ENCODE measurements at regions not wholly inside any gene's neighbourhood (a gene's known extent, or its start where the extent isn't known, plus 50 kb on each side); places are given as distances from the start of the nearest gene placed in this dataset.
"Not testable (repeated sequence)": the region's sequence is repeated elsewhere in the genome, so short reads cannot be mapped to it uniquely, and the experiment has no call there.

DNA sequence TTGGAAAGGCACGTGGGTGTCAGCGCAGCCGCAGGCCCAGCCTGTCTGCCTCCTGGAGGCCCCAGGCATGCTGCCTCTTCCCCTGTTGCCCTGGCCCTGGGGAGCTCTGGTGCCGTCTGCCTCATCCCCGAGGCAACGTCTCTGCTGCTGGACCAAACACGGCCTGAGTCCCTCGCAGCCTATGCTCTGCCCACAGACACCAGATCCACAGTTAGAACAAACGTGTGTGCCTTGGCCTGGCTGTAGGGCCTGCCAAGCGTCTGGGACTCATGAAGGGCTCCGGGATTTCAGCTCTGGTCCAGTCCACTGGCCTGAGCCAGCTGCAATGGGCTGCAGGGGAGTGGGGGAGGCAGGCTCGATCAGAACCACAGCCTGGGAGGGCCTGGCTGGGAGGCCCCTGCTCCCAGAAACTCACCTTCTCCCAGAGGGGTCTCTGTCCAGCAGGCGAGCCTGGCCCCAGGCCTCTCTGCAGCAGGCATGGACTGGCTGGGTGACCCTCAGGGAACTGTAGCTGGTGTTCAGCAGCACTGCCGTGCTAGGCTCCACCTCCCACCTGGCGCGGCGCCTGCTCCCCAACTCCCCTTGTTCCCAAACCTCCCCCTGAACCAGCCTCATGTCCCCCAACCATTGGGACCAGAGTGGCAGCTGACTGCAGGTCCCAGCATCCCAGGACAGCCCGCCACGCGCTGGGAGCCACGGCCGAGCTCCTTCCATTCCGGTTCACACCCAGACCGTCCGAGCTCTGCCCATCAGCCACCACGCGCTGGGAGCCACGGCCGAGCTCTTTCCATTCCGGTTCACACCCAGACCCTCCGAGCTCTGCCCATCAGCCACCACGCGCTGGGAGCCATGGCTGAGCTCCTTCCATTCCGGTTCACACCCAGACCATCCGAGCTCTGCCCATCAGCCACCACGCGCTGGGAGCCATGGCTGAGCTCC is 197.0 kb downstream of the DLL1 start:
- no peak for DNase-seq

DNA sequence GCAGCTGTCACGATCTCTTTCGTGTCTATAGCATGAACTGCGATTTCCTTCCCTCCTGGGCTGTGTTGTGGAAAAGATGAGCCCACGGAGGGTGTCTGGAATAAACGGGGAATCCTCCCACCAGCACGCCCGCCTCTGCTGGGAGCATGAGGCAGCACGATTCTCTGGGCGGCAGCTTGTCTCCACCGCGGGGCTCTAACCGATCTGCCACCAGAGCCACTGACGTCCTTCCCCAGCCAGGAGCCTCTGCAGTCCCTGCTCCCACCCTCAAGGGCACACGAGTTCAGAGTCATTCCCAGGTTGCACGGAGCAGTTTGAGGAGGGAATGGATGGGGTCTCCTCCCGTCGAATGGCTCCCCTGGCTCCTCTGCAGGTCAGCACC is 197.6 kb downstream of the DLL1 start:
- DNase-seq, result no peak

DNA sequence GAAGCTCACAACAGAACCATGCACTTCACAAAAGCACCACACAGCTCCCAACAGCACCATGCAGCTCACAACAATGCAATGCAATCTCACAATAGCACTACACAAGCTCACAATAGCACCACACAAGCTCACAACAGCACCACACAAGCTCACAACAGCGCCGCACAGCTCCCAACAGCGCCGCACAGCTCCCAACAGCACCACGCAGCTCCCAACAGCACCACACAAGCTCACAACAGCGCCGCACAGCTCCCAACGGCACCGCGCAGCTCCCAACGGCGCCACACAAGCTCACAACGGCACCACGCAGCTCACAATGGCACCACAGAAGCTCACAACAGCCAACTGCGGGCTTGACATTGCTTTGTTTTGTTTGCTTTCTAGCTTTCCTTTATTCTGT is 198.1 kb downstream of the DLL1 start:
- no peak for DNase-seq

DNA sequence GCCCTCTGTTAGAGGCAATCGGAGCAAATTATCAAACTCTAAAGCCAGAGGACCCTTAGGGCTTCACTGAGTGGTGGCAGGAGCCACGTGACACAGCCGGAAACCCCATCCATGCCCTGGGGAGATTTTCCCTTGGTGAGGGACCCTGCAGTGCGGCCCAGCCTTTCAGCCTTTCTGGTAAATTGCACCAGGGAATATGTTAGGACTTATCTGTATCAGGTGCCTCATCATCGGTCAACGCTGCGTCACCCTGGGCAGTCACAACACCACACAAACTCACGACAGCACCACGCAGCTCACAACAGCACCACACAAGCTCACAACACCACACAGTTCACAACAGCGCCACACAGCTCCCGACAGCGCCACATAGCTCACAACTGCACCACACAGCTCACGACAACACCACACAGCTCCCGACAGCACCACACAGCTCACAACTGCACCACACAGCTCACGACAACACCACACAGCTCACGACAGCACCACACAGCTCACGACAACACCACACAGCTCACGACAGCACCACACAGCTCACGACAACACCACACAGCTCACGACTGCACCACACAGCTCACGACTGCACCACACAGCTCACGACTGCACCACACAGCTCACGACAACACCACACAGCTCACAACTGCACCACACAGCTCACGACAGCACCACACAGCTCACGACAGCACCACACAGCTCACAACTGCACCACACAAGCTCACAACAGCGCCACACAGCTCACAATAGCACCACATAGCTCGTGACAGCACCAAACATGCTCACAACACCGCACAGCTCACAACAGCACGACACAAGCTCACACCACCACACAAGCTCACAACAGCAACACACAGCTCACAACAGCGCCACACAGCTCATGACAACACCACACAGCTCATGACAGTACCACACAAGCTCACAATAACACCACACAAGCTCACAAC is 199.0 kb downstream of the DLL1 start:
- no peak for DNase-seq

DNA sequence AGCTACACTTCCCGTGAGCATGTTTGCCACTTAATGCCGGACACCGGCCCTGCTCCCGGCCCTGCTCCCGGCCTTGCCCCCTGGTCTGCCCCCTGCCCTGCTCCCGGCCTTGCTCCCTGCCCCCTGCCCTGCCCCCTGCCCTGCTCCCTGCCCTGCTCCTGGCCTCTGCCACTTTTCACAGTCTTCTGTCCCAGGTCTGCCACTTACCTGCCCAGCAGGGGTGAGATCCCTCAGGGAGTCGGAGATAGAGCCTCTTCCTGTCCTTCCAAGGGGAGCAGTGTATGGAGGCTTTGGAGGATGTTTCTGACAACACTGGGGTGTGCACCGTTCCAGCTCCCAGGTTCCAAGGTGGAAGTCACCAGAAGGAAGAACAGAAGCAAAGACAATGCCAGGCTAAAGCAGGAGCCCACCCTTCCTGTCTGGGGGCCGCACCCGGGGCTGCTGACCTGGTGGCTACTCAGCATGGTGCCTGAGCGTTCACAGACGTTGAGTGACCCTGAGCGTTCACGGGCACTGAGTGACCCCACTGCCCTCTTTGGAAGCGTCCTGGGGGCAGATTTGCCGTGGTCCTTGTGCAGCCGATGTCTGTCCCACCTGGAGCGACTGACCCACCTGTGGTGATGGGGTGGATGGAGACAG is 199.8 kb downstream of the DLL1 start:
- no peak for DNase-seq

DNA sequence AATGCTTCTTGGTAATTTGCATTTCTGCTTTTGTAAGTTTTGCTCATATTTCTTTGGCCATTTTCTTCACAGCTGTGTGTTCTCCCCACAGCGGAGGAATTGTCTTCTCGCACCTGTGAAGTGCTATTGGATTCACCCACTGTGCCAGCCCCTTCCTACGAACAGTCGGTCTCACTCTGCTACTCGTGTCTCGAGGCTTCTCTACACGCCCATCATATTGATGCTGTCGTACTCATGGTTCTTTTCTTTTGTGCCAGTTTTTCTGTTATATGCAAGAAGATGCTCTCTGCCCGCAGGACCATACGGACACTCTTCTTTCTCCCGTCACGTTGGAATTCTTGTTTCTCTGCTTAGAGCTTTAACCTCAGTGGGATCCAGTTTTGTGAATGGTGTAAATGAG is 200.3 kb downstream of the DLL1 start:
- DNase-seq, result no peak

DNA sequence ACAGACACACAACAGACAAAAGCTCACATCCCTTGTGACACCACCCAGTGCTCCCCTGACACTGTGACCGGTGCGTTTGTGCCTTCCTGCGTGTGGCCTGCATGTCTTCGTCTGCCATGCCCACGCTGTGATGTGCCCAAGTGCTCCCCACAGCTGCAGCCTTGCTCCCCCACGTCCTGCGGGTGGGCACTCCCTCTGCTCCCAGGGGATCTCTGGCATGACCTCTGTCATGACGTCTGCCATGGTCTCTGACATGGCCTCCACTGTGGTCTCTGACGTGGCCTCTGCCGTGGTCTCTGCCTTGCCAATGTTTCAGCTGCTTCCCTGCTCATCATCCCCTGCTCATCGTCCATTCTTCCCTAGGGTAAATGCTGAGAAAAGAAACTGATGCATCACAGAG is 200.9 kb downstream of the DLL1 start:
- DNase-seq, result no peak

DNA sequence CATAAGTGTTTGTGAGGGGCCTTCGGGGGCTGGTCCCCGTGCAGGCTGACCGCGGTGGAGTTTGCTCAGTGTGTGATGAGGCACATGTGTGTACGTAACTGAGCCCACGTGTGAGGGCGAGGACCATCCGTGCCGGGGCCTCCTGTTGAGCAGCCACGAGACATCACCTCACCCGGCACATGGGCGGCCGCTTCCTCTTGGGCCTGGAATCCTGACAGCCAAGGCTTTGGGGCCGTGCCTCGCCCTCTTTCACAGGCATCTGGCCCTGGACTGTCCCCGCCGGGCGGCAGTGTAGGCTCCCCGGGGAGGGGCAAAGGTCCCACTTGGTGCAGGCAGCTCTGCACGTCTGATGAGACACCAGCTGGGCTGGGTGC is 202.3 kb downstream of the DLL1 start:
- no peak for DNase-seq

DNA sequence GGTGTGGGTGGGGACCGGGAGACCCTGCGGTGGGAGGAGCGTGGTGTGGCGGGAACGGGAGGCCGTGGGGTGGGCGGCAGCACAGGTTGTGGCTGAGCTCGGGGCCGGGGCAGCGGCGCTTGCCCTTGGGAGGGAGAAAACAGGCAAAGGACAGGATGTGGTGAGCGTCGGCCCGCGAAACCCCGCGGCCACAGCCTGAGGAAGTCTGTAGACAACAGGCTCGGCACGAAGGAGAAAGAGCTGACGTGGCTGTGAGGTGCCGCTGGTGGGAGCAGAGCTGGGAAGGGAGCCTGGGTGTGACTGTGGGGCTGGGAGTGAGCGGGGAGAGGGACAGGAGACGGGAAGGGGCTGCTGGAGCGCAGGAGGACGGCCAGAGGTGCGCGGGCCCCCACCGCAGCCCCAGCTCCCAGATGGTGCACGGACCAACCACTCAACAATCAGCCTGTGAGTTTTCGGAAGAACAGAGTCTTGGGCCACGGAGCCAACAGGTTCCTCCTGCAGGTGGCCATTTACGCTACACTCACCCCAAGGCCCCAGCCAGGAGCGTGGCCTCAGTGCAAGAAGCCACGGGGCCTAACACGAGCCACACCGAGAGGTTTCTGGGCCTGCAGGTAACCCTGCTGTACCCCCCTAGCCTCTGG is 202.8 kb downstream of the DLL1 start:
- DNase-seq, result peak; percentile 24

DNA sequence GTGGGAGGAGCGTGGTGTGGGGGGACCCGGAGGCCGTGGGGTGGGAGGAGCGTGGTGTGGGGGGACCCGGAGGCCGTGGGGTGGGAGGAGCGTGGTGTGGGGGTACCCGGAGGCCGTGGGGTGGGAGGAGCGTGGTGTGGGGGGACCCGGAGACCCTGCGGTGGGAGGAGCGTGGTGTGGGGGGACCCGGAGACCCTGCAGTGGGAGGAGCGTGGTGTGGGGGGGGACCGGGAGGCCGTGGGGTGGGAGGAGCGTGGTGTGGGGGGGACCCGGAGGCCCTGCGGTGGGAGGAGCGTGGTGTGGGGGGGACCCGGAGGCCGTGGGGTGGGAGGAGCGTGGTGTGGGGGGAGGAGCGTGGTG is 203.5 kb downstream of the DLL1 start:
- not testable (repeated sequence) for DNase-seq

DNA sequence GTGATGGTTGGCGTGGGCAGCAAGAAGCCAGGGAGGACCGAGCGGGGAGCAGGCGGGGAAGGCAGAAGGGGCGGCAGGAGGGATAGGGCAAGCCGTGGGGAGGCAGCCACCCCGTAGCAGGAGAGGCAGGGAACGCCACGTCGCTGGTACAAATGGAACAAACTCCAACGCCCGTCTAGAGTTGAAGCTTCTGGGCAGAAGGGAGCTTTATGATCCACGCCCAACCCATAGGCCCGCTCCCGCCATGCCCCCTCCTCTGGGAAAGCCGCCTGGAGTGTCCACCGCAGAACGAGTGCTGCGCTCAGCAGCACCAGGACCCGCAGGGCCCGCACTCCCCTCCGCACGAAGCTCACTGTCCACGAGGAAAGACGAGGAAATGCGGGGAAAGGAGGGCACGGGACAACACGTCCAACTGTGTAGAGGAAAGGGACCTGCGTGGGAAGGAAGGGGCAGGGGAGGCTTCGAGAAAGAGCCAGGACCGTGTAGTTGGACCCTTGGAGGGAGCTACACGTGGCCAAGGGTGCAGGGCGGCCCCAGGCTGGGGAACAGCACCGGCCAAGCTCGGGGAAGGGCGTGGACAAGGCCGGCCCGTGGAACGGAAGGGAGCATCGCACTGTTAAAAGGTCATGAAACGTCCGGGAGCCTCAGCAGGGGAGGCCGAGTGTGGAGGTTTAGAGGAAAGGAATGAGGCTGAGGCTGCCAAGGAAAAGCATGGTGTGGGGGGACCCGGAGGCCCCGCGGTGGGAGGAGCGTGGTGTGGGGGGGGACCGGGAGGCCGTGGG is 204.0 kb downstream of the DLL1 start:
- no peak for DNase-seq

DNA sequence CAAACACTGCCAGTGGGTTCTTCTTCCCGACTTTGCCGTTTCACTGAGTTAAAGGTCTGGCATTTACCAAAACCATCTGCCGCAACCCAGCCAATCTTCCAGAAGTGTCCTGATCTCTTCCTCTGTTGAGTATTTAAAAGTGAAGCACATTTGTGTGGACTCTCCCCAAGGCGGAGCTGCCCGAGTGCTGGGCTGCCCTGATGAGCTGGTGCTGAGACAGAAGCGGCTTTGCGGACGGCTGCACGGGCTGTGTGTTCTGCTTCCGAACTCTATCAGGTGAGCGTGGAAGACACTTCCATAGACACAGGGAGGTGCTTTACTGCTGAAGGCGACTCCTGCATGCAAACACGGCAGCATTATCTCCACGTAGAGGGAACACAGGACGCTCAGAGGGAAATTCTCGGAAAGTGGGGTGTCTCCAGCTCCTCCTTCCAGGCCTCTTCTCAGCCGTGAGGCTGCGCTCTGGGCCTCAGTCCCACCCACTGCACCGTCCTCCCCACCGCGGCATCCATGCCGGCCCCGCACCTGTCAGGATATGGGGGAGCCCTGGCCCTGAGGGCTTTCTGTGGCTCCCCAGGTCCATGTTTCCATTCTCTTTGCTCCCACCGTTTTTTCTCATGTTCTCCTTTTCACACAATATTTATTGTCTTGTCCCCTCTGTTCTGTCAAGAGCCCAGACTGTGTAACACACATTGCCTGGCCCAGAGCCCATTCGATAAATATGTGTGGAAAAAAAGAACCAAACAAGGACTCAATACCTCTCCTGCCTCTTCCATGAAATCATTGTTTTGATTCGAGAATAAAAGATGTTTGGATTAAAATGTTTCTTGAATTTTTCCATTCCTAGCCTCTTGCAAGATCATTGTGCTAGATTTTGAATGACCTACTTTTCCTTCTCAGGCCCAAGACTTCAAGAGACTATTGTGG is 205.1 kb downstream of the DLL1 start:
- no peak for DNase-seq

DNA sequence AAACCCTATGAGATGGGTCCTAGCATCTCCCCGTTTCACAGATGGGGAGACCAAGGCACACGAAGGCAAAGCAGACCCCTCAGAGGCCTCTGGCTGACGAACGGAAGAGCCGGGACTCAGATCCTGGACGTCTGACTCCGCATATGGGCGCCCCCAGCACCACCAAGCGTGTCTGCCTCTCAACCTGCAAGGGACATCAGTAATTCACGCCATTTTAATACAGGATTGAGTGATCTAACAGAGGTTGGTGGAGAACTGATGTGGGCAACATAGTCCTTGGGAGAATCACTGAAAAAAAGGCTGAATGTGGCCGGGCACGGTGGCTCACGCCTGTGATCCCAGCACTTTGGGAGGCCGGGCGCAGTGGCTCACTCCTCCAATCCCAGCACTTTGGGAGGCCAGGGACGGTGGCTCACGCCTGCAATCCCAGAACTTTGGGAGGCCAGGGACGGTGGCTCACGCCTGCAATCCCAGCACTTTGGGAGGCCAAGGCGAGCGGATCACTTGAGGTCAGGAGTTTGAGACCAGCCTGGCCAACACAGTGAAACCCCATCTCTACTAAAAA is 206.6 kb downstream of the DLL1 start:
- no peak for DNase-seq

DNA sequence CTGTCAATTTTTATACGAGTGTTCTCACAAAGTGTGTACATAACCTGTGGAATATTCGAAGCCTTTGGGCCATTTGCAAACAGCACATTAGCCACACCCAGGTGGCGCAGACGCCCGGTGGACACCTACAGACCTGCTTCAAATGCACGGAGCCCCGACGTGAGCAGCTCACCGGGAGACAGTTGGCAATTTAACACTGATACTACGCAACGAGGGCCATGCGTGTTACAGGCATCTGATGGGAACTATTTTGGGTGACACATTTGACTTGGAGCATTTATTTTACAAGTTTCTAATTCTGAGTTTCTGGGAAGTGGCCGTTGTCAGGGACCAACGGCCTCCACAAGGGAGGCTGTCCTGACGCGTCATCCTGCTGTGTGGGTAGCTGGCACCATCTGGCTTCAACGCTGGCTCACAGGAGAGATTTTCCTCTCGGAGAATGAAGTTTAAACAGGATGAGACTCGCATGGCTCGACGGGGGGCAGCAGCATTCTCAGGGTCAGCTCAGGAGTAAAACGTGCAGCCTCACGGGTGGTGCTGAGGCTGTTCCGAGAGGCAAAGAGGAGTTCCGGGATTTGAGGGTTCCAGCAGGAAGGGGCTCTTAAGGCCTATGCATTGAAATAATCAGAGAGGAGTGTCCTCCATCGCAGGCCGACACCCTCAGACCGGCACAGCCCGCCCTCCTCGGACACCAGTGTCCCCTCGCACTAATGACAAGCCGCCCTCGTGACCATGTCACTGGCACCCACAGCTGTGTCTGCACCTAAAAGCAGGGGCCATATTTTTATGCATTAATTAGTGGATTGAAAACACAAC is 207.4 kb downstream of the DLL1 start:
- DNase-seq, result no peak

DNA sequence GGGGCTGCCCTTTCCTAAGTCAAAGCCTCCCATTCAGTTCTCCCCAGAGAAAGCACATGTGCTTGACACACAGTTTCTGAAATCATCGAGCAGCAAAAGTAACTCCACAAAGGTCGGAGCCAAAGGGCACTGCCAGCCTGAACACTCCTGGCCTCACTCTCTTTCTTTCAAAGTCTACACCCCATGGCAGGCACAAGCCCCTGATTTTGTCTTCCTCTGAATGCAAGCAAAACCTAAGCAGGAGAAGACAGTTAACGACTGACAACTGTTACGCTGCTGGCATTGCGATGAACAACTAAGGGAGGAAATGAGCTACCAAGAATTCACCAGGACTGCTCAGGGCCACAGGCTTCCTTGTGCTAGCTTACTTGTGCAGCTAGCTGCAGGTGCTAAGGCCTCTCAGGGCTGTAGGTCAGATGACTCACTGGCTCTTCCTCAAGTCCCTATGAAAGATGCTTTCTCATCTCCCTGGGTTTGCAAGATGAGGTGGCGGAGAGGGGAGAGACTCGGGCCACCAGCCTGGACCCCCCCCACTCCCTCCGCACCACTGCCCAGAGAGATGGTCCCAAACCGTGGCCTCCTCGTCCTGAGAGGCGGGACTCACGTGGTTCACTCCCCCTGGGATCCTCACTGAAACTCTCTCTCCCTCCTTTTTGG is 208.2 kb downstream of the DLL1 start:
- DNase-seq, result no peak

DNA sequence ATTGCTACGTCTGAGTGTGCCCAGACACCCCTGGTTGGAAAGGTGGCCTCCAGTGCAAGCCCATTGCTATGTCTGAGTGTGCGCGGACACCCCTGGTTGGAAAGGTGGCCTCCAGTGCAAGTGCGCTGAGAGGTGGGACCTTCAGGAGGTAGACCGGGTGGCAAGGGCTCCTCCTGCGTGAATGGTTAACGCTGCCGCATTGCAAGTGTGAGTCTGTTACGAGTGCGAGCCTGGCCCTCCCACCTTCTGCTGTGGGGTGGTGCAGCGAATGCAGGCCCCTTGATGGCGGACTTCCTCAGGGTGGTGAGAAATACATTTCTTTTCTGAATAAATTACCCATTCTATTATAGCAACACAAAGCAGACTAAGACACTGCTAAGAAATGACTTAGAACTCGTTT is 208.8 kb downstream of the DLL1 start:
- no peak for DNase-seq

DNA sequence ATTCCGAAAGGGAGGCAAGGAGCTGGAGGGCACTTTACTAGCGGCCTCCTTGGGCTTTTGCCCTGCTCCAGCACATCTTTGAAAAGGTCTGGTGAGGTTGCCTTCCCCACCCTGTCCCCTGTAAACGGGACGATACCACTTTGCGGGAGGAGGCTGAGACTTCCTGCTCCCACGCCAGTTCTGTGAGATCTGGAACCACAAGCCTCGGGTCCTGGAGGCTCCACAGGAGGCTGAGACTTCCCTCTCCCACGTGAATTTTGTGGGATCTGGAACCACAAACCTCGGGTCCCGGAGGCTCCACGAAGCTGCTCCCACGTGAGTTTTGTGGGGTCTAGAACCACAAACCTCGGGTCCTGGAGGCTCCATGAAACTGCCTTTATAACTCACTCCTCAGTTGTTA is 209.3 kb downstream of the DLL1 start:
- DNase-seq, result no peak

DNA sequence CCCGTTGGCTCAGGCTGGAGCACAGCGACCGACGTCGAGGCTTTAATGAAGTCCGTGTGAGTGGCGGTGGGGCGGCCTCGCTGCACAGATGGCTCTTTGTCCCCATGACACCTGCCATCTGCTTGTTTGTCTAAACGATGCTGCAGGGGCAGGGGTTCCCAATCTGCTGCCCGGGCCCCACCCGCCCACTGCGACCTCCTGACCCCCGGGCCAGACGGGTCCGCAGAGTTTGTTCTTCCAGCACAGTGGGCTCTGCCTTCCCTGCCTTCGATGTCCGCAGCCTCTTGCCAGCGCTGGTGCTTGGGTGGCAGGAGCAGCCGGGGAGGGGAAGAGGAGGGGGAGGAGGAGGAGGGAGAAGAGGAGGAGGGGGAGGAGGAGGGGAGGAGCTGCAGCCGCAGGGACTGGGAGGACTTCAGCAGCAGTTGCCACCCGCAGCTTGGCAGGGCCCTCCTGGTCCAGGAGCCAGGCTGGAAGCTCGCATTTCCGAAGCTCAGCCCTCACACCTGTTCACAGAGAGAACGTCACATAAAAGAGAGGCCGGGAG is 210.0 kb downstream of the DLL1 start:
- DNase-seq, result no peak

All from T-helper 9 cell (primary cell).